HepG2 (cell line): ENCODE measurements at regions not wholly inside any gene's neighbourhood (a gene's known extent, or its start where the extent isn't known, plus 50 kb on each side); places are given as distances from the start of the nearest gene placed in this dataset.

Source experiments
- ATAC-seq: fragments of 200-7000 bp; cut with Tn5 transposase; 3 replicates; pipeline ENCODE4 v1.9.1; 2020; ENCODE audit warnings: mild to moderate bottlenecking, moderate library complexity
- BruUV-seq: library from RNA; stranded (reverse); fragments of 400-500 nt; replicated peaks from 2 replicates; lab custom pipeline; 2021; lab: Mats Ljungman, UMichigan
- CTCF ChIA-PET: fragments of 300-600 bp; formaldehyde crosslinking; extraction: SDS; loops from one replicate; lab custom pipeline; 2021; ENCODE audit warnings: low total read pairs, inconsistent platforms, low intra/inter-chr PET ratio; lab: Yijun Ruan, JAX
- POLR2A ChIA-PET: fragments of 350-600 bp; sonication (Branson Sonifier 250); formaldehyde crosslinking; loops from one replicate; lab custom pipeline; 2020; ENCODE audit warnings: antibody characterized with exemption, inconsistent platforms; lab: Yijun Ruan, JAX
- DNase-seq: peaks from one replicate; pipeline ENCODE4 v3.0.0-alpha.2; 2015; ENCODE audit warnings: low spot score
- FAIRE-seq: peaks from 3 replicates; lab custom pipeline; 2011; peaks lifted over from hg19 to GRCh38; lab: Jason Lieb, UNC
- H2AFZ ChIP-seq: one replicate; pipeline ENCODE4 v1.6.1; 2011; ENCODE audit warnings: low read length, inconsistent platforms
- H3K27ac ChIP-seq: fragments of 300-600 bp; 3 replicates; pipeline ENCODE4 v1.8.0; 2011; ENCODE audit warnings: mixed run types, mild to moderate bottlenecking, mixed read lengths, low read length, inconsistent platforms; ENCODE audit not compliant: insufficient read depth; ENCODE audit errors: extremely low read length
- H3K27me3 ChIP-seq, 2 experiments: fragments of 200-600 bp in 1 of 2; 2 replicates in 1 of 2; 3 replicates in 1 of 2; pipeline versions ENCODE4 v1.6.0 to v1.8.0; 2011; ENCODE audit warnings: low read length in 2 of 2, mild to moderate bottlenecking in 2 of 2, moderate library complexity in 2 of 2, inconsistent platforms in 1 of 2; ENCODE audit not compliant: insufficient read depth in 2 of 2, control insufficient read depth in 1 of 2
- H3K36me3 ChIP-seq, 2 experiments: fragments of 200-600 bp in 1 of 2; replicated peaks in 1 of 2; 2 replicates in 1 of 2; 3 replicates in 1 of 2; pipeline versions ENCODE4 v1.5.1 to v1.8.0; 2011; ENCODE audit warnings: low read length in 2 of 2, inconsistent platforms in 1 of 2; ENCODE audit not compliant: insufficient read depth in 2 of 2, control insufficient read depth in 1 of 2
- H3K4me1 ChIP-seq: 2 replicates; pipeline ENCODE4 v1.5.1; 2012; ENCODE audit warnings: low read length, inconsistent platforms; ENCODE audit not compliant: insufficient read depth
- H3K4me2 ChIP-seq: 2 replicates; pipeline ENCODE4 v1.6.0; 2011; ENCODE audit warnings: low read depth, low read length, inconsistent platforms
- H3K4me3 ChIP-seq, 3 experiments: fragments of 200-600 bp in 1 of 3; sonication (generic), shearing (Covaris generic) in 1 of 3; replicated peaks in 1 of 3; 2 replicates each; pipeline ENCODE4 v1.5.1; 2011 to 2016; ENCODE audit warnings: low read length in 3 of 3, inconsistent platforms in 2 of 3, low read depth in 2 of 3, mild to moderate bottlenecking in 2 of 3, control low read depth in 1 of 3, mixed read lengths in 1 of 3; ENCODE audit not compliant: insufficient read depth in 1 of 3
- H3K79me2 ChIP-seq: one replicate; pipeline ENCODE4 v1.6.1; 2011; ENCODE audit warnings: low read length, inconsistent platforms; ENCODE audit not compliant: insufficient read depth
- H3K9ac ChIP-seq: 2 replicates; pipeline ENCODE4 v1.6.0; 2011; ENCODE audit warnings: mild to moderate bottlenecking, low read depth, low read length, inconsistent platforms; ENCODE audit not compliant: insufficient read depth
- H3K9me3 ChIP-seq: 2 replicates; pipeline ENCODE4 v1.5.1; 2012; ENCODE audit warnings: mild to moderate bottlenecking, low read length
- H4K20me1 ChIP-seq: 2 replicates; pipeline ENCODE4 v1.6.0; 2011; ENCODE audit warnings: inconsistent platforms, mild to moderate bottlenecking, low read length, moderate library complexity; ENCODE audit not compliant: insufficient read depth
- BCL6 ChIP-seq: IDR thresholded peaks from 2 replicates; pipeline ENCODE4 v1.6.1; 2016; ENCODE audit warnings: missing genetic modification reagents, missing compliant biosample characterization
- EHMT2 ChIP-seq: fragments of 200-600 bp; sonication (generic); IDR thresholded peaks from 2 replicates; pipeline ENCODE4 v1.7.0; 2017; ENCODE audit warnings: antibody characterized with exemption, low read depth, low read length, borderline replicate concordance
- MTF1 ChIP-seq: sonication (generic); formaldehyde crosslinking; IDR thresholded peaks from 2 replicates; pipeline ENCODE4 v1.5.0; 2020; ENCODE audit warnings: missing genetic modification reagents
- SRSF4 ChIP-seq: fragments of 200-400 bp; formaldehyde crosslinking; IDR thresholded peaks from one replicate; pipeline ENCODE4 v1.6.1; 2018; ENCODE audit warnings: mild to moderate bottlenecking, low read depth, low read length, moderate library complexity; ENCODE audit not compliant: poor library complexity, severe bottlenecking
- TAF15 ChIP-seq: fragments of 200-400 bp; formaldehyde crosslinking; IDR thresholded peaks from one replicate; pipeline ENCODE4 v1.6.1; 2018; ENCODE audit warnings: mild to moderate bottlenecking, low read depth, low read length; ENCODE audit not compliant: poor library complexity, severe bottlenecking
- ZNF329 ChIP-seq: sonication (generic); formaldehyde crosslinking; IDR thresholded peaks from 2 replicates; pipeline ENCODE4 v1.9.0; 2021; ENCODE audit warnings: low read depth, mild to moderate bottlenecking, missing genetic modification reagents
- ZNF557 ChIP-seq: sonication (generic); formaldehyde crosslinking; IDR thresholded peaks from 2 replicates; pipeline ENCODE4 v1.4.0; 2020; ENCODE audit warnings: missing genetic modification reagents
- WGBS: methylation state at CpG from one replicate; pipeline ENCODE4 v1.1.6; 2017; ENCODE audit warnings: low lambda C conversion rate; 5-methylcytosine and 5-hydroxymethylcytosine counted together
- in situ Hi-C: cut with HindIII; loops from 2 replicates; pipeline ENCODE4 v1.10.0; 2017; ENCODE audit warnings: low pct_unique_long_range_greater_than_20kb; ENCODE audit not compliant: extremely low pct_ligation_motif_present
- intact Hi-C: fragments of 100-400 bp; cut with micrococcal nuclease; formaldehyde crosslinking; loops from one replicate; pipeline ENCODE4 v1.10.0; 2022; ENCODE audit not compliant: unreplicated experiment
- TF ChIP-seq, protein P1 (sequence below): sonication (generic); formaldehyde crosslinking; conservative IDR thresholded peaks from 2 replicates; pipeline ENCODE4 v1.8.0; 2022; ENCODE audit warnings: missing genetic modification reagents
- TF ChIP-seq, protein P2 (sequence below): sonication (generic); formaldehyde crosslinking; IDR thresholded peaks from 2 replicates; pipeline ENCODE4 v1.4.0; 2020; ENCODE audit warnings: missing genetic modification reagents
- TF ChIP-seq, protein P3 (sequence below): sonication (generic); formaldehyde crosslinking; IDR thresholded peaks from 2 replicates; pipeline ENCODE4 v1.4.0; 2020; ENCODE audit warnings: mild to moderate bottlenecking, missing genetic modification reagents

DNA sequence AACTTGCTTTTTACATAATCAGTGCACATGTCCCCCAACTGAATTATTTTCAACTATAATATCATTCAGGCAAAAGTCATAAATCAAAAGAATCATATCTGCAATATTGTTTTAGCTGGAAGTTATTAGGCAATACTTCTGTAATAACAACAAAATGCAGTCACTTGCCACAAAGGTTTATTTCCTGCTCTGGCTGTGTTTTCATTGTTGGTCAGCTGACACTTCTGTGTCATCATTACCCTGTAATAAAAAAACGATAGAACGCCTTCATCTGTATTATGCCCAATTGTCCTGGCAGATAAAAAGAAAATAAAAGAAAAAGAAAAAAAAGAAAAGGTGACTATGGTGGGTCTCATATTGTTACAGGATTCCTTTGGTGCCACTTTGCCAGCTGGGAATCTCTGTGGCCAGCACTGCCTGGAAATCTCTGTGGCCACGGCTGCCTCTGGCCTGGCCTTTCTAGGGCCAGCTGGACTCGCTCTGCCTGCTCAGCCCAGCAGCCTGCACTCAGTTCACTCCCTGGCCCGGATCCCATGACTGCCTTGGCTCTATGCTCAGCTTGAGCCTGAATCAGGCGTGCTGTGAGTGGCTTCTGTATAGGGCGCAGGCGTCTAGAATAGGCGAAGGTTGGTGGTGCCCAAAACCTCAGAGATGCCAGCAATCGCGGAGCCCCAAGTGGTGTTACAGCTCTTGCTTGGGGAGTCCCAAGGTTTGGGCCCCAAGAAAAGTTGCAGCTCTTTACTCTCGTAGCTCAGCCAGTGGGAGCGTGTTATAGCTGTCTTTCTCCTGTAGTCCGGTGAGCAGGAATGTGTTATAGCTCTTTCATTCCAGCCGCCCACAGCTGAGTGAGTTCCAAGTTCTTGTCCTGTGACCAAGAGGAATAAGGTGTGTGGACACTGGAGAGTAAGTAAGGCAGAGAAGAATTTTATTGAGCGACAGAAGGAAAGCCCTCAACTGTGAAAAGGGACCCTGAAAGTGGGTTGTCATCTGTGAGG is 1227.1 kb downstream of the SLITRK1 start:
- no peaks in the 10 kb centered on the region; a peak in 1 of 5 replicates for H3K27me3 ChIP-seq
- no TSS peak for BruUV-seq
- no peaks in the 10 kb centered on the region for H4K20me1 ChIP-seq
- no peak for ATAC-seq
- no peak overlapping the region for H3K4me3 ChIP-seq
- no peak overlapping the region for H2AFZ ChIP-seq
- H3K36me3 ChIP-seq = no peaks in the 10 kb centered on the region
- WGBS = 41% methylated on average over 14 of the region's 16 CpGs
- no peak overlapping the region for H3K9ac ChIP-seq
- DNase-seq = no peak
- FAIRE-seq = no peak
- H3K79me2 ChIP-seq = no peaks in the 10 kb centered on the region
- H3K4me2 ChIP-seq = no peak overlapping the region
- in situ Hi-C loops (no loop called here), intact Hi-C loops (no loop called here)
- CTCF ChIA-PET = no interaction called here
- POLR2A ChIA-PET = no interaction called here
- no peak overlapping the region for H3K27ac ChIP-seq
- H3K9me3 ChIP-seq = no peaks in the 10 kb centered on the region
- no peaks in the 10 kb centered on the region for H3K4me1 ChIP-seq
- no peak for TF ChIP-seq ZNF557 (CRISPR knock-in tag)
- TF ChIP-seq, protein P1, sequence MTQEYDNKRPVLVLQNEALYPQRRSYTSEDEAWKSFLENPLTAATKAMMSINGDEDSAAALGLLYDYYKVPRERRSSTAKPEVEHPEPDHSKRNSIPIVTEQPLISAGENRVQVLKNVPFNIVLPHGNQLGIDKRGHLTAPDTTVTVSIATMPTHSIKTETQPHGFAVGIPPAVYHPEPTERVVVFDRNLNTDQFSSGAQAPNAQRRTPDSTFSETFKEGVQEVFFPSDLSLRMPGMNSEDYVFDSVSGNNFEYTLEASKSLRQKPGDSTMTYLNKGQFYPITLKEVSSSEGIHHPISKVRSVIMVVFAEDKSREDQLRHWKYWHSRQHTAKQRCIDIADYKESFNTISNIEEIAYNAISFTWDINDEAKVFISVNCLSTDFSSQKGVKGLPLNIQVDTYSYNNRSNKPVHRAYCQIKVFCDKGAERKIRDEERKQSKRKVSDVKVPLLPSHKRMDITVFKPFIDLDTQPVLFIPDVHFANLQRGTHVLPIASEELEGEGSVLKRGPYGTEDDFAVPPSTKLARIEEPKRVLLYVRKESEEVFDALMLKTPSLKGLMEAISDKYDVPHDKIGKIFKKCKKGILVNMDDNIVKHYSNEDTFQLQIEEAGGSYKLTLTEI (CRISPR knock-in tag) = no peak
- TF ChIP-seq SRSF4 = no peak
- no peak for TF ChIP-seq EHMT2
- TF ChIP-seq, protein P2, sequence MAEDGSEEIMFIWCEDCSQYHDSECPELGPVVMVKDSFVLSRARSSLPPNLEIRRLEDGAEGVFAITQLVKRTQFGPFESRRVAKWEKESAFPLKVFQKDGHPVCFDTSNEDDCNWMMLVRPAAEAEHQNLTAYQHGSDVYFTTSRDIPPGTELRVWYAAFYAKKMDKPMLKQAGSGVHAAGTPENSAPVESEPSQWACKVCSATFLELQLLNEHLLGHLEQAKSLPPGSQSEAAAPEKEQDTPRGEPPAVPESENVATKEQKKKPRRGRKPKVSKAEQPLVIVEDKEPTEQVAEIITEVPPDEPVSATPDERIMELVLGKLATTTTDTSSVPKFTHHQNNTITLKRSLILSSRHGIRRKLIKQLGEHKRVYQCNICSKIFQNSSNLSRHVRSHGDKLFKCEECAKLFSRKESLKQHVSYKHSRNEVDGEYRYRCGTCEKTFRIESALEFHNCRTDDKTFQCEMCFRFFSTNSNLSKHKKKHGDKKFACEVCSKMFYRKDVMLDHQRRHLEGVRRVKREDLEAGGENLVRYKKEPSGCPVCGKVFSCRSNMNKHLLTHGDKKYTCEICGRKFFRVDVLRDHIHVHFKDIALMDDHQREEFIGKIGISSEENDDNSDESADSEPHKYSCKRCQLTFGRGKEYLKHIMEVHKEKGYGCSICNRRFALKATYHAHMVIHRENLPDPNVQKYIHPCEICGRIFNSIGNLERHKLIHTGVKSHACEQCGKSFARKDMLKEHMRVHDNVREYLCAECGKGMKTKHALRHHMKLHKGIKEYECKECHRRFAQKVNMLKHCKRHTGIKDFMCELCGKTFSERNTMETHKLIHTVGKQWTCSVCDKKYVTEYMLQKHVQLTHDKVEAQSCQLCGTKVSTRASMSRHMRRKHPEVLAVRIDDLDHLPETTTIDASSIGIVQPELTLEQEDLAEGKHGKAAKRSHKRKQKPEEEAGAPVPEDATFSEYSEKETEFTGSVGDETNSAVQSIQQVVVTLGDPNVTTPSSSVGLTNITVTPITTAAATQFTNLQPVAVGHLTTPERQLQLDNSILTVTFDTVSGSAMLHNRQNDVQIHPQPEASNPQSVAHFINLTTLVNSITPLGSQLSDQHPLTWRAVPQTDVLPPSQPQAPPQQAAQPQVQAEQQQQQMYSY (CRISPR knock-in tag) = no peak
- TF ChIP-seq TAF15 = no peak
- no peak for TF ChIP-seq MTF1 (CRISPR knock-in tag)
- TF ChIP-seq, protein P3, sequence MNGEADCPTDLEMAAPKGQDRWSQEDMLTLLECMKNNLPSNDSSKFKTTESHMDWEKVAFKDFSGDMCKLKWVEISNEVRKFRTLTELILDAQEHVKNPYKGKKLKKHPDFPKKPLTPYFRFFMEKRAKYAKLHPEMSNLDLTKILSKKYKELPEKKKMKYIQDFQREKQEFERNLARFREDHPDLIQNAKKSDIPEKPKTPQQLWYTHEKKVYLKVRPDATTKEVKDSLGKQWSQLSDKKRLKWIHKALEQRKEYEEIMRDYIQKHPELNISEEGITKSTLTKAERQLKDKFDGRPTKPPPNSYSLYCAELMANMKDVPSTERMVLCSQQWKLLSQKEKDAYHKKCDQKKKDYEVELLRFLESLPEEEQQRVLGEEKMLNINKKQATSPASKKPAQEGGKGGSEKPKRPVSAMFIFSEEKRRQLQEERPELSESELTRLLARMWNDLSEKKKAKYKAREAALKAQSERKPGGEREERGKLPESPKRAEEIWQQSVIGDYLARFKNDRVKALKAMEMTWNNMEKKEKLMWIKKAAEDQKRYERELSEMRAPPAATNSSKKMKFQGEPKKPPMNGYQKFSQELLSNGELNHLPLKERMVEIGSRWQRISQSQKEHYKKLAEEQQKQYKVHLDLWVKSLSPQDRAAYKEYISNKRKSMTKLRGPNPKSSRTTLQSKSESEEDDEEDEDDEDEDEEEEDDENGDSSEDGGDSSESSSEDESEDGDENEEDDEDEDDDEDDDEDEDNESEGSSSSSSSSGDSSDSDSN (CRISPR knock-in tag) = no peak
- no peak for TF ChIP-seq ZNF329
- TF ChIP-seq BCL6 = no peak
